H1 (cell line): ENCODE measurements at regions not wholly inside any gene's neighbourhood (a gene's known extent, or its start where the extent isn't known, plus 50 kb on each side); places are given as distances from the start of the nearest gene placed in this dataset.

ENCODE experiments used
- CTCF ChIP-seq, 3 experiments: IDR thresholded peaks; 1 replicate in 2 of 3; 2 replicates in 1 of 3; pipeline versions ENCODE4 v1.5.1 to v1.6.1; 2011; ENCODE audit warnings: low read length in 3 of 3, mild to moderate bottlenecking in 3 of 3, inconsistent platforms in 2 of 3, low read depth in 1 of 3, moderate library complexity in 1 of 3; ENCODE audit not compliant: insufficient read depth in 1 of 3; ENCODE audit errors: control extremely low read depth in 1 of 3
- EP300 ChIP-seq, 2 experiments: IDR thresholded peaks; 1 replicate in 1 of 2; 2 replicates in 1 of 2; pipeline ENCODE4 v1.6.1; 2011 to 2012; ENCODE audit warnings: low read depth in 2 of 2, low read length in 2 of 2, mild to moderate bottlenecking in 2 of 2, borderline replicate concordance in 1 of 2, inconsistent platforms in 1 of 2, moderate library complexity in 1 of 2
- EZH2 ChIP-seq: fragments of 200-600 bp; sonication (generic); IDR thresholded peaks from 2 replicates; pipeline ENCODE4 v1.7.1; 2012; ENCODE audit warnings: low read depth, mild to moderate bottlenecking, moderate library complexity, low read length, inconsistent platforms; ENCODE audit not compliant: severe bottlenecking
- POLR2A ChIP-seq, 2 experiments: IDR thresholded peaks; 1 replicate in 1 of 2; 2 replicates in 1 of 2; pipeline ENCODE4 v1.6.1; 2011; ENCODE audit warnings: low read depth in 2 of 2, low read length in 2 of 2, mild to moderate bottlenecking in 2 of 2; ENCODE audit errors: control extremely low read depth in 1 of 2
- POLR2AphosphoS5 ChIP-seq: IDR thresholded peaks from 2 replicates; pipeline ENCODE4 v1.6.1; 2011; ENCODE audit warnings: low read depth, low read length
- USF2 ChIP-seq: IDR thresholded peaks from 2 replicates; pipeline ENCODE4 v1.6.1; 2011; ENCODE audit warnings: low read length, improper control_type of control experiment
- ZNF274 ChIP-seq: IDR thresholded peaks from 2 replicates; pipeline ENCODE4 v1.7.0; 2012; ENCODE audit warnings: low read length, borderline replicate concordance; ENCODE audit errors: extremely low read depth

- TF ChIP-seq CTCF (IDR thresholded peaks at IDR 0.05; ENCODE audit: control extremely low read depth in 1 of 3, insufficient read depth in 1 of 3, low read depth in 1 of 3, low read length in 3 of 3) (no peak), USF2 (no peak), ZNF274 (no peak), EP300 (IDR thresholded peaks at IDR 0.05; ENCODE audit: borderline replicate concordance in 1 of 2, low read depth in 2 of 2, low read length in 2 of 2) (no peak), POLR2AphosphoS5 (no peak), EZH2 (no peak), POLR2A (IDR thresholded peaks at IDR 0.05; ENCODE audit: control extremely low read depth in 1 of 2, low read depth in 2 of 2, low read length in 2 of 2) (no peak)
Measured at GRCh38 chr12:119245904-119246494, 67.3 kb downstream of the HSPB8 start.
